H9 (cell line): ENCODE measurements at regions not wholly inside any gene's neighbourhood (a gene's known extent, or its start where the extent isn't known, plus 50 kb on each side); places are given as distances from the start of the nearest gene placed in this dataset.

Experiments used
- DNase-seq: peaks from one replicate; pipeline ENCODE4 v3.0.0-alpha.2; 2017
- H2AFZ ChIP-seq: one replicate; pipeline ENCODE4 v1.6.1; 2013; ENCODE audit warnings: mild to moderate bottlenecking, low read length, control low read depth, moderate library complexity
- H2AK5ac ChIP-seq: 2 replicates; pipeline ENCODE4 v1.6.1; 2013; ENCODE audit warnings: low read length, control low read depth, mixed read lengths; ENCODE audit not compliant: insufficient read length
- H2BK120ac ChIP-seq: one replicate; pipeline ENCODE4 v1.6.1; 2013; ENCODE audit warnings: low read depth, mild to moderate bottlenecking, low read length, control low read depth, inconsistent platforms; ENCODE audit not compliant: poor library complexity, severe bottlenecking
- H2BK12ac ChIP-seq: 2 replicates; pipeline ENCODE4 v1.6.1; 2013; ENCODE audit warnings: low read length, control low read depth, mixed read lengths, low read depth; ENCODE audit not compliant: insufficient read length
- H2BK15ac ChIP-seq: 2 replicates; pipeline ENCODE4 v1.6.1; 2013; ENCODE audit warnings: low read depth, low read length, control low read depth
- H2BK20ac ChIP-seq: one replicate; pipeline ENCODE4 v1.6.1; 2013; ENCODE audit warnings: low read depth, mild to moderate bottlenecking, low read length, control low read depth, inconsistent platforms; ENCODE audit not compliant: poor library complexity, severe bottlenecking
- H2BK5ac ChIP-seq: 2 replicates; pipeline ENCODE4 v1.6.1; 2013; ENCODE audit warnings: low read length, control low read depth, mixed read lengths; ENCODE audit not compliant: insufficient read length
- H3K14ac ChIP-seq: 2 replicates; pipeline ENCODE4 v1.6.1; 2013; ENCODE audit warnings: low read length, control low read depth; ENCODE audit not compliant: insufficient read depth
- H3K18ac ChIP-seq: 2 replicates; pipeline ENCODE4 v1.6.1; 2013; ENCODE audit warnings: low read depth, mild to moderate bottlenecking, mixed read lengths, low read length, control low read depth; ENCODE audit not compliant: insufficient read length
- H3K23ac ChIP-seq: 2 replicates; pipeline ENCODE4 v1.6.1; 2013; ENCODE audit warnings: low read length, control low read depth, mixed read lengths, low read depth; ENCODE audit not compliant: insufficient read length
- H3K23me2 ChIP-seq: 2 replicates; pipeline ENCODE4 v1.6.1; 2013; ENCODE audit warnings: low read depth, mild to moderate bottlenecking, mixed read lengths, low read length, control low read depth; ENCODE audit not compliant: insufficient read length, poor library complexity, severe bottlenecking
- H3K27ac ChIP-seq: 2 replicates; pipeline ENCODE4 v1.5.1; 2013; ENCODE audit warnings: low read length, control low read depth, mixed read lengths, low read depth; ENCODE audit not compliant: insufficient read length
- H3K27me3 ChIP-seq: 2 replicates; pipeline ENCODE4 v1.6.1; 2013; ENCODE audit warnings: low read length, control low read depth, inconsistent platforms; ENCODE audit not compliant: insufficient read depth
- H3K4ac ChIP-seq: 2 replicates; pipeline ENCODE4 v1.6.1; 2013; ENCODE audit warnings: low read depth, mild to moderate bottlenecking, control low read depth, inconsistent platforms, low read length, moderate library complexity
- H3K4me1 ChIP-seq: 2 replicates; pipeline ENCODE4 v1.6.1; 2013; ENCODE audit warnings: low read length, control low read depth, inconsistent platforms; ENCODE audit not compliant: insufficient read depth
- H3K4me2 ChIP-seq: 2 replicates; pipeline ENCODE4 v1.6.1; 2013; ENCODE audit warnings: low read length, control low read depth, mixed read lengths; ENCODE audit not compliant: insufficient read length, insufficient read depth
- H3K56ac ChIP-seq: 2 replicates; pipeline ENCODE4 v1.6.1; 2013; ENCODE audit warnings: low read depth, mild to moderate bottlenecking, mixed read lengths, low read length, control low read depth; ENCODE audit not compliant: insufficient read length
- H3K79me1 ChIP-seq: 2 replicates; pipeline ENCODE4 v1.6.1; 2013; ENCODE audit warnings: low read depth, mild to moderate bottlenecking, moderate library complexity, low read length, control low read depth, inconsistent platforms; ENCODE audit not compliant: insufficient read depth, poor library complexity, severe bottlenecking
- H3K79me2 ChIP-seq: 2 replicates; pipeline ENCODE4 v1.6.1; 2013; ENCODE audit warnings: low read length, control low read depth, inconsistent platforms; ENCODE audit not compliant: insufficient read depth
- H3K9ac ChIP-seq: 2 replicates; pipeline ENCODE4 v1.6.1; 2013; ENCODE audit warnings: low read length, control low read depth, mixed read lengths; ENCODE audit not compliant: insufficient read length; ENCODE audit errors: extremely low read depth
- H3K9me3 ChIP-seq: one replicate; pipeline ENCODE4 v1.6.1; 2013; ENCODE audit warnings: low read depth, low read length, inconsistent platforms; ENCODE audit not compliant: control insufficient read depth
- H3T11ph ChIP-seq: one replicate; pipeline ENCODE4 v1.6.1; 2013; ENCODE audit warnings: mild to moderate bottlenecking, low read length, control low read depth, inconsistent platforms
- H4K20me1 ChIP-seq: one replicate; pipeline ENCODE4 v1.6.1; 2013; ENCODE audit not compliant: control insufficient read depth, insufficient read length, insufficient read depth
- H4K5ac ChIP-seq: 2 replicates; pipeline ENCODE4 v1.6.1; 2013; ENCODE audit warnings: low read depth, mild to moderate bottlenecking, mixed read lengths, low read length, control low read depth; ENCODE audit not compliant: insufficient read length
- H4K8ac ChIP-seq: replicated peaks from 2 replicates; pipeline ENCODE4 v1.6.1; 2013; ENCODE audit warnings: low read length, control low read depth, mixed read lengths, low read depth; ENCODE audit not compliant: insufficient read length
- H4K91ac ChIP-seq: 2 replicates; pipeline ENCODE4 v1.6.1; 2013; ENCODE audit warnings: low read depth, mild to moderate bottlenecking, moderate library complexity, mixed read lengths, low read length, control low read depth; ENCODE audit not compliant: insufficient read length
- H3K27ac Mint-ChIP-seq, 3 experiments: 2 replicates in 2 of 3; 3 replicates in 1 of 3; pipeline ENCODE4 v1.8.0; 2020 to 2021; ENCODE audit warnings: mixed read lengths in 3 of 3, mild to moderate bottlenecking in 1 of 3, moderate library complexity in 1 of 3
- H3K27me3 Mint-ChIP-seq: 2 replicates; pipeline ENCODE4 v1.8.0; 2021; ENCODE audit warnings: low read depth, mild to moderate bottlenecking, moderate library complexity, mixed read lengths
- H3K36me3 Mint-ChIP-seq, 3 experiments: 2 replicates in 2 of 3; 3 replicates in 1 of 3; pipeline ENCODE4 v1.8.0; 2020 to 2021; ENCODE audit warnings: low read depth in 3 of 3, mixed read lengths in 3 of 3; ENCODE audit not compliant: insufficient read depth in 1 of 3
- H3K4me1 Mint-ChIP-seq, 2 experiments: 2 replicates each; pipeline ENCODE4 v1.8.0; 2020; ENCODE audit warnings: mixed read lengths in 2 of 2
- H3K4me3 Mint-ChIP-seq, 2 experiments: 2 replicates in 1 of 2; 3 replicates in 1 of 2; pipeline ENCODE4 v1.8.0; 2020 to 2021; ENCODE audit warnings: mild to moderate bottlenecking in 2 of 2, mixed read lengths in 2 of 2, moderate library complexity in 1 of 2
- H3K9me3 Mint-ChIP-seq, 2 experiments: 2 replicates in 1 of 2; 3 replicates in 1 of 2; pipeline ENCODE4 v1.8.0; 2020; ENCODE audit warnings: mild to moderate bottlenecking in 2 of 2, mixed read lengths in 2 of 2, moderate library complexity in 1 of 2
- WGBS: extraction: QIAGEN DNeasy Blood & Tissue Kit; methylation state at CpG from one replicate; pipeline ENCODE4 v1.1.7; 2013; ENCODE audit warnings: missing lambda C conversion rate, low lambda C conversion rate, mixed read lengths; ENCODE audit not compliant: insufficient read length; ENCODE audit errors: extremely low coverage; 5-methylcytosine and 5-hydroxymethylcytosine counted together
- TF ChIP-seq, protein P1 (sequence below): fragments of 200-600 bp; sonication (generic); conservative IDR thresholded peaks from 3 replicates; pipeline ENCODE4 v1.8.0; 2021; ENCODE audit warnings: antibody characterized with exemption, mild to moderate bottlenecking

DNA sequence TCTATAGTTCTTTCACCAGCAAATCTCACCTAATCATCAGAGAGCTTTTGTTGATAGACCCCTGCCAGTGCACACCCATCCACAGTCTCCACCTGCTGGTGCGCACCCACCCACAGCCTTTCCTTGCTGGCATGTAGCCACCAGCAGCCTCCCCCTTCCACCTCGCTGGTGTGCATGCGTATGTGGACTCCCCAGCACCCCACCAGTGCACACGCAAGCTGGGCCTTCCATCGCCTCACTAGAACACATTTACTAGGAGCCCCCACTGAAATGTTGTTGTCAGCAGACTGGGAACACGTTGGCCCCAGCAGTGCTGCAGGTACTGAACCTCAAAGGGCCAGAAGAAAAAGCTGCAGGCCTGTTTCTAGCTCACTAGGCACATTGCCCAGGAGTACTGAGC is 104.9 kb upstream of the ZWINT start:
- no peaks in the 10 kb centered on the region for H3K4me1 ChIP-seq
- no peak overlapping the region for H2BK5ac ChIP-seq
- H3K27me3 ChIP-seq, result no peaks in the 10 kb centered on the region
- WGBS, result no CpG with 5 or more reads among the region's 6 CpGs
- H2BK12ac ChIP-seq, result no peak overlapping the region
- no peak overlapping the region for H3K23ac ChIP-seq
- H3K4me3 Mint-ChIP-seq, result no peak overlapping the region
- H4K8ac ChIP-seq, result no peak overlapping the region
- H3K14ac ChIP-seq, result no peak overlapping the region
- H3K9me3 ChIP-seq, result no peaks in the 10 kb centered on the region
- no peaks in the 10 kb centered on the region for H3K79me1 ChIP-seq
- no peak for DNase-seq
- H3K18ac ChIP-seq, result no peak overlapping the region
- no peaks in the 10 kb centered on the region for H3K79me2 ChIP-seq
- no peaks in the 10 kb centered on the region; the same call in 1 of the 2 replicates for H3K27me3 Mint-ChIP-seq
- no peak overlapping the region for H3K27ac Mint-ChIP-seq
- no peak overlapping the region for H3K56ac ChIP-seq
- no peak overlapping the region for H3K27ac ChIP-seq
- no peak overlapping the region for H4K91ac ChIP-seq
- H3K23me2 ChIP-seq, result no peaks in the 10 kb centered on the region
- H4K20me1 ChIP-seq, result no peaks in the 10 kb centered on the region
- H4K5ac ChIP-seq, result no peak overlapping the region
- TF ChIP-seq, protein P1, sequence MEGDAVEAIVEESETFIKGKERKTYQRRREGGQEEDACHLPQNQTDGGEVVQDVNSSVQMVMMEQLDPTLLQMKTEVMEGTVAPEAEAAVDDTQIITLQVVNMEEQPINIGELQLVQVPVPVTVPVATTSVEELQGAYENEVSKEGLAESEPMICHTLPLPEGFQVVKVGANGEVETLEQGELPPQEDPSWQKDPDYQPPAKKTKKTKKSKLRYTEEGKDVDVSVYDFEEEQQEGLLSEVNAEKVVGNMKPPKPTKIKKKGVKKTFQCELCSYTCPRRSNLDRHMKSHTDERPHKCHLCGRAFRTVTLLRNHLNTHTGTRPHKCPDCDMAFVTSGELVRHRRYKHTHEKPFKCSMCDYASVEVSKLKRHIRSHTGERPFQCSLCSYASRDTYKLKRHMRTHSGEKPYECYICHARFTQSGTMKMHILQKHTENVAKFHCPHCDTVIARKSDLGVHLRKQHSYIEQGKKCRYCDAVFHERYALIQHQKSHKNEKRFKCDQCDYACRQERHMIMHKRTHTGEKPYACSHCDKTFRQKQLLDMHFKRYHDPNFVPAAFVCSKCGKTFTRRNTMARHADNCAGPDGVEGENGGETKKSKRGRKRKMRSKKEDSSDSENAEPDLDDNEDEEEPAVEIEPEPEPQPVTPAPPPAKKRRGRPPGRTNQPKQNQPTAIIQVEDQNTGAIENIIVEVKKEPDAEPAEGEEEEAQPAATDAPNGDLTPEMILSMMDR, result no peak
- H3K9me3 Mint-ChIP-seq, result no peaks in the 10 kb centered on the region
- no peak overlapping the region for H2AK5ac ChIP-seq
- no peak overlapping the region for H2AFZ ChIP-seq
- no peak overlapping the region for H2BK120ac ChIP-seq
- H3K36me3 Mint-ChIP-seq, result no peaks in the 10 kb centered on the region
- no peak overlapping the region for H3T11ph ChIP-seq
- no peak overlapping the region for H2BK20ac ChIP-seq
- H3K4me1 Mint-ChIP-seq, result no peaks in the 10 kb centered on the region
- H3K9ac ChIP-seq, result no peak overlapping the region
- no peak overlapping the region for H3K4ac ChIP-seq
- no peak overlapping the region for H3K4me2 ChIP-seq
- H2BK15ac ChIP-seq, result peak overlapping the region; percentile 80; the same call in 1 of the 2 replicates
